Stimulated activated CD8-positive, alpha-beta memory T cell treated with anti-CD3 and anti-CD28 coated beads, Interleukin-7, amount 100 ng/mL, for 1 hour (primary cell): ENCODE measurements at regions not wholly inside any gene's neighbourhood (a gene's known extent, or its start where the extent isn't known, plus 50 kb on each side); places are given as distances from the start of the nearest gene placed in this dataset.
"Not testable (repeated sequence)": the region's sequence is repeated elsewhere in the genome, so short reads cannot be mapped to it uniquely, and the experiment has no call there.

Experiments used
- DNase-seq, 2 donors: peaks; one replicate each; pipeline ENCODE4 v3.0.0-alpha.2; 2020; ENCODE audit warnings: low read depth in 2 of 2

DNA sequence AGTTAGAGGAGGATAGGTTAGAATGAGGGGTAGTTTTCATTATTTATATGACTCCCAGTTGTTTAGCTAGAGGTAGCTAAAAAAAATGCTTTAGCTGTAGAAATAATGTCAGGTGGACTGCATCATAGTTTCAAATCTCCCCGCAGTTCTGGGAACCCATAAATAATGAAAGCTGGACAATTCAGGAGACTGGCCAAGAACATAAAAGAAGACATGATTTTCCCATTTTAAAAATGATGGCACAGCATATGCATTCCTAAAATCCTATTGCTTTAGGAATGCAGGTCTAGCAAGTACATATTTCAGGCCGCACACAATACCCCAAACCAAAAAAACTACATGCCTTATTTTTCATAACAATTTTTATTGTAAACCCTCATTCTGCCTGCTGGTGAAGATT, 143.3 kb downstream of the CTH start:
- no peak for DNase-seq

- no peak for DNase-seq
Measured at GRCh38 chr1:70556541-70556940, 145.5 kb downstream of the CTH start.

DNA sequence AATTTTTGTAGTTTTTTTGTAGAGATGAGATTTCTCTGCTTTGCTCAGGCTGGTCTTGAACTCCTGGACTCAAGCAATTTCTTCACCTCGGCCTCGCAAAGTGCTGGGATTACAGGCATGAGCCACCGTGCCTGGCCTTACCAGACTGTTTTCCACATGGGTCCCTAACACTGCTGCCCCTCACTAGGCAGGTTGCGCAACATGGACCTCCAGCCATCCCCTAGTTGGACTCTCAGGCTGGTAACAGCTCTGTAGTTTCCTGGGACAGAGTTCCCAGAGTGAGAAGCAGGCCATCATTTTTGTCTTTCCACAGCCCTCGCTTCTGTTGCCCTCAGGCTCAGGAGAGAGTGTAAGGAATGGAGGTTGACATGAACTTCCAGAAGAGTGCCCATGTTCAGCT, 156.1 kb downstream of the CTH start:
- no peak for DNase-seq

DNA sequence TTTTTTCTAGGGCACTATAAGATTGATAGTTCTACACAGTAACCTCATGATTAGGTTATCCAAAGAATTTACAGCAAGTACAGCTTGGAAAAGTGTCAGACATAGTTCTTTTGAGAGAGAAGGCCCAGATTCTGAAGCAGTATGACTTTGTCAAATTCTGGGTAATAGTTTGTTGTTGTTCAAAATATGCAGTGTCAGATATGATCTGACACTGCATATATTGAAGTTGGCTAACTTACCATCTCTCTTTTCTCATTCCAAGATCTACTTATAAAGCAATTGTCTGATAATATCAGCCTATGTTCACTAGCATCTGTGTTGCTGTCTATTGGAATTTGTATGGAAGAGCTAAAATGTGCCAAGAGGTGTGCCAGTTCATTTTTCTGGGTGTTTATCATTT, 160.1 kb downstream of the CTH start:
- DNase-seq: no peak

DNA sequence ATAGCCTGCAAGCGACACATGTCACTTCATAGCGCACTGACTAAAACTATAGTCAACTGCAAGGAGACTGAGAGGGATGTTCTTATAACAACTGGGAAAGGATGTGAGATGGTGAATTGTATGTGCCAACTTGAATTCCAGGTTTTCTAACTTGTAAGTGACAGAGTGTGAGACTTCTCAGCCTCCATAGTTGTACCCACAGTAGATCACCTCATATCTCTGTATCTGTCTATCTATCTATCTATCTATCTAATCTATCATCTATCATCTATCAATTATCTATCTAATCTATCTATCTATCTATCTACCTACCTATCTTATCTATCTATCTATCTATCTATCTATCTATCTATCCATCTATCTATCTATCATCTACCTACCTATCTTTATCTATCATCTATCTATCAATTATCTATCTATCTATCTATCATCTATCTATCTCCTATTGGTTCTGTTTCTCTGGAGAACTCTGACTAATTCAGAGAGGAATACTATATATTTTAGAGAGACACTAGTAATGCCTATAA, 162.3 kb downstream of the CTH start:
- no peak for DNase-seq

- no peak for DNase-seq
Measured at GRCh38 chr1:70581661-70582060, 170.6 kb downstream of the CTH start.

- no peak for DNase-seq
Measured at GRCh38 chr1:70583522-70583921, 172.5 kb downstream of the CTH start.

GRCh38 chr1:70586046-70586445, 175.0 kb downstream of the CTH start:
- DNase-seq: no peak

GRCh38 chr1:70587872-70588366, 176.9 kb downstream of the CTH start:
- no peak for DNase-seq

GRCh38 chr1:70593551-70593950, 182.5 kb downstream of the CTH start:
- not testable (repeated sequence) for DNase-seq

- DNase-seq: no peak
Measured at GRCh38 chr1:70608815-70609214, 197.7 kb downstream of the CTH start.

DNA sequence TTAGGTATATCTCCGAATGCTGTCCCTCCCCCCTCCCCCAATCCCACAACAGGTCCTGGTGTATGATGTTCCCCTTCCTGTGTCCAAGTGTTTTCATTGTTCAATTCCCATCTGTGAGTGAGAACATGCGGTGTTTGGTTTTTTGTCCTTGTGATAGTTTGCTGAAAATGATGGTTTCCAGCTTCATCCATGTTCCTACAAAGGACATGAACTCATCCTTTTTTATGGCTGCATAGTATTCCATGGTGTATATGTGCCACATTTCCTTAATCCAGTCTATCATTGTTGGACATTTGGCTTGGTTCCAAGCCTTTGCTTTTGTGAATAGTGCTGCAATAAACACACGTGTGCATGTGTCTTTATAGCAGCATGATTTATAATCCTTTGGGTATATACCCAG, 199.1 kb downstream of the CTH start:
- DNase-seq: not testable (repeated sequence)

- DNase-seq: no peak
Measured at GRCh38 chr1:70616946-70617345, 205.9 kb downstream of the CTH start.

- DNase-seq: no peak
Measured at GRCh38 chr1:70617728-70618127, 206.7 kb downstream of the CTH start.

GRCh38 chr1:70627910-70628309, 216.8 kb downstream of the CTH start:
- DNase-seq: no peak

GRCh38 chr1:70628973-70629372, 217.9 kb downstream of the CTH start:
- no peak for DNase-seq

- no peak for DNase-seq
Measured at GRCh38 chr1:70633004-70633403, 221.9 kb downstream of the CTH start.

- no peak for DNase-seq
Measured at GRCh38 chr1:70635868-70636267, 224.8 kb downstream of the CTH start.

- no peak for DNase-seq
Measured at GRCh38 chr1:70641868-70642267, 230.8 kb downstream of the CTH start.

DNA sequence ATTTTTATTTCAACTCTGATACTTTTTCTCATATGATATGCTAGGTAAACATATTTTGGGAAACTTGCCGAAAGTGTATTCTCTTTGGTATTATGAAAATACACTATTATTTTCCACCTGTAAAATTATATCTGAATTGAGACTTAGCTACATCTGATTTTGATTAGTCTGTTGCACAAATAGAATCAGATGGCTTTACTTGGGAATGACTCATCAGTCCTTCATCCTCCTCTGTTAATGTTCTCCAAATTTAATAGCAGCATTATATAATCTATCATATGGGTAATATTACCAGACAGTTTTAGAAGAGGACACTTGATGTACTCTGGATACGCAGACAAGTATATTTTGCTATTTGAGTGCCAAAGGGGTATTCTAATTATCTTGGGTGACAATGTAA, 245.3 kb downstream of the CTH start:
- no peak for DNase-seq

DNA sequence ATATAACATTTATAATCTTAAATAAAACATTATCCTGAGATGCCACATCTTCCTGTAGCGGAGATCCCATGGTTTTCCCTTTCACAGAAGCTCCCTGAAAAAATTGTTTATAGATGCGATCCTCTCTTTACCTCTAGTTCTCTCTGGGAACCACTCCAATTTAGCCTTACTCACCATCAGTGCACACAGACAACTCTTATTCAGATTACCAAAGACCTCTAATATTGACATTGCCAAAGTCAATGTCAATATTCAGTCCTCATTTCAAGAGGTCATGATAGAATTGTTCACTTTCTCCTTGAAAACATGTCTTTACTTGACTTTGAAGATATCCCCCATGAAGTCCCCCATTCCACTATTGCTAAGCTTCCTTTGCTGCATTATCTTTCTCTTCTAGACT, 248.8 kb downstream of the CTH start:
- no peak for DNase-seq

DNA sequence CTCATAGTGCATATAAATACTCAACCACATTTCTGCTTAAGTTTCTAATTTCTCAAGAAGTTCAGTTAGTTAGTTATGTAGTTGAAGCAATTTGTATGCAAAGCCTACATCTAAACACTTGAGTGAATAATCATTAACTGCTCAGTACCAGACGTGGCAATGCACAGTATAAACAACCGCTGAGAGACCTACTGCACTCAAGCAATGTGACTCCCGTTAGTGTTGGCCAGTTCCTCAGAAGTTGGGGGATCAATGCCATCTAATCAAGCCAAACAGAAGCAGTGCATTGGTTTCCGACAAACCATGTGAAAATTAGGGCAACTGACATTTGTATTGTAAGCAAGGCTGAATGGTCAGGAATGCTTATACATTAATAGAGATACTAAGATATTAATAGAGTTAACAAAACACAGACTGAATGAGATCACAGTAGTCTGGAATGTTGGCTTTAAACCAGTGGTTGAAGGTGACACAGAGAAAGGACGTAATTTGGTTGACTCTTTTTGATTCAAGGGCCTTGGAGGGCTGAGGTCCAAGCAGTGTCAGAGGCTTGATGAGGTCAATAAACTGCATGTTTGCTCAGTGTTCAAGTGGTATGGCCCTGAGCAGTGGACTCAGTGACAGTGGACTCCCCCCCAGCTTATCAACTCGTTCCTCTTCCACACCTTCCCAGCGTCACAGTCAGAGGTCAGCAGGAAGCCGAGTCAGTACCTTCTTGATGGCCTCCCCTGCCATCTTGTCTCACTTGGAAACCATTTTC, 255.5 kb downstream of the CTH start:
- no peak for DNase-seq

DNA sequence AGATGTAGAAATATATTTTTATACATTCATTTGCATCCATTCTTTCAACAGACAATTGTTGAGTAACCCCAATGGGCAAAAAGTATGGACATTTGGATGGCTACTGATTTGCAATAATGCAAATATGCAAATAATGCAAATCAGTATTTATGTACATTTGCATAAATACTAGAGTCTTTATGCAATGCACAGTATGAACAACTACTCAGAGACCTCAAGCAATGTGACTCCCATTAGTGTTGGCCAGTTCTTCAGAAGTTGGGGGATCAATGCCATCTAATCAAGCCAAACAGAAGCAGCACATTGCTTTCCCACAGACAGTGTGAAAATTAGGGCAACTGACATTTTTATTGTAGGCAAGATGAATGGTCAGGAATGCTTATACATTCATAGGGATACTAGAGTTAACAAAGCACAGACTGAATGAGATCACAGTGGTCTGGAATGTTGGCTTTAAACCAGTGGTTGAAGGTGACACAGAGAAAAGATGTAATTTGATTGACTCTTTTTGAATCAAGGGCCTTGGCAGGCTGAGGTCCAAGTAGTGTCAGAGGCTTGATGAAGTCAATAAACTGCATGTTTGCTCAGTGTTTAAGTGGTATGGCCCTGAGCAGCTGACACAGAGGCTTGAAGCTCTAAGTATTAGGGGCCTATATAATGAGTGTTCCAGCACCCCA, 256.6 kb downstream of the CTH start:
- no peak for DNase-seq
